GM03348 (cell line): ENCODE measurements at regions not wholly inside any gene's neighbourhood (a gene's known extent, or its start where the extent isn't known, plus 50 kb on each side); places are given as distances from the start of the nearest gene placed in this dataset.

Experiments
- DNase-seq: peaks from one replicate; pipeline ENCODE4 v3.0.0; 2012; ENCODE audit warnings: low spot score

GRCh38 chr7:121494516-121494915 lies 98.4 kb upstream of the FAM3C start:
- DNase-seq: no peak

GRCh38 chr7:121493553-121493952 lies 97.4 kb upstream of the FAM3C start:
- no peak for DNase-seq

- no peak for DNase-seq
Measured at GRCh38 chr7:121490309-121490708, 94.2 kb upstream of the FAM3C start.

- DNase-seq: no peak
Measured at GRCh38 chr7:121489440-121489839, 93.3 kb upstream of the FAM3C start.

GRCh38 chr7:121488111-121488650 lies 92.1 kb upstream of the FAM3C start:
- DNase-seq: no peak

GRCh38 chr7:121486590-121486989 lies 90.5 kb upstream of the FAM3C start:
- DNase-seq: no peak

GRCh38 chr7:121485467-121486243 lies 89.5 kb upstream of the FAM3C start:
- DNase-seq: peak; percentile 39

GRCh38 chr7:121484089-121484763 lies 88.1 kb upstream of the FAM3C start:
- DNase-seq: no peak

- no peak for DNase-seq
Measured at GRCh38 chr7:121480566-121481335, 84.6 kb upstream of the FAM3C start.

- DNase-seq: no peak
Measured at GRCh38 chr7:121480058-121480457, 84.0 kb upstream of the FAM3C start.

GRCh38 chr7:121479466-121479865 lies 83.4 kb upstream of the FAM3C start:
- DNase-seq: no peak

- DNase-seq: no peak
Measured at GRCh38 chr7:121475806-121476205, 79.7 kb upstream of the FAM3C start.

GRCh38 chr7:121474301-121474673 lies 78.2 kb upstream of the FAM3C start:
- no peak for DNase-seq

GRCh38 chr7:121473645-121474300 lies 77.7 kb upstream of the FAM3C start:
- DNase-seq: no peak

- no peak for DNase-seq
Measured at GRCh38 chr7:121466455-121466854, 70.3 kb upstream of the FAM3C start.

- DNase-seq: no peak
Measured at GRCh38 chr7:121459148-121459547, 63.0 kb upstream of the FAM3C start.

- DNase-seq: no peak
Measured at GRCh38 chr7:121456785-121457359, 60.8 kb upstream of the FAM3C start.

- DNase-seq: no peak
Measured at GRCh38 chr7:121456015-121456414, 59.9 kb upstream of the FAM3C start.

GRCh38 chr7:121452389-121452788 lies 56.3 kb upstream of the FAM3C start:
- DNase-seq: no peak

GRCh38 chr7:121451367-121452094 lies 55.4 kb upstream of the FAM3C start:
- no peak for DNase-seq

GRCh38 chr7:121450631-121451198 lies 54.6 kb upstream of the FAM3C start:
- no peak for DNase-seq
